Right renal pelvis (tissue), 4 donors: ENCODE measurements at regions not wholly inside any gene's neighbourhood (a gene's known extent, or its start where the extent isn't known, plus 50 kb on each side); places are given as distances from the start of the nearest gene placed in this dataset.
"Not testable (repeated sequence)": the region's sequence is repeated elsewhere in the genome, so short reads cannot be mapped to it uniquely, and the experiment has no call there.

Experiments
- DNase-seq, 4 donors: peaks; one replicate each; pipeline ENCODE4 v3.0.0-alpha.2; 2013; ENCODE audit warnings: low read depth in 4 of 4, low spot score in 3 of 4, missing footprints in 1 of 4

- no peak for DNase-seq
These were observed 83.3 kb upstream of the SIRPA start for GRCh38 chr20:1811621-1812498.

- DNase-seq = no peak
These were observed 84.1 kb upstream of the SIRPA start for GRCh38 chr20:1810926-1811620.

DNA sequence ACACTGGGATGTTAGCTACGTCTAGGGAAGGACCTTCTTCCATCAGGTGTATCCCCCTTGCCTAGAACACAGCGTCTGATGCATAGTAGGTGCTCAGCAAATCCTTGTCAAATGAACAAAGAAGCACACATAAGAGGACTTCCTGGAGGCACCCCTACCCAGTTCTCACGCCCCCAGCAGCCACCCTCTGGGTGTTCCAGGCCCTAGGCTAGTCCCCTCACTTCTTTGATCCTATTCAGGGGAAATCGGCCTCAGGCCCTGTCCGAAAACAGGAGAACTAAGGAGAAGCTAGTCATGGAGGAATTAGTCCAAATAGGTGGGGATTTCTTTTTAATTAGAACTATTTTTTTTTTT lies 84.7 kb upstream of the SIRPA start:
- DNase-seq = no peak

DNA sequence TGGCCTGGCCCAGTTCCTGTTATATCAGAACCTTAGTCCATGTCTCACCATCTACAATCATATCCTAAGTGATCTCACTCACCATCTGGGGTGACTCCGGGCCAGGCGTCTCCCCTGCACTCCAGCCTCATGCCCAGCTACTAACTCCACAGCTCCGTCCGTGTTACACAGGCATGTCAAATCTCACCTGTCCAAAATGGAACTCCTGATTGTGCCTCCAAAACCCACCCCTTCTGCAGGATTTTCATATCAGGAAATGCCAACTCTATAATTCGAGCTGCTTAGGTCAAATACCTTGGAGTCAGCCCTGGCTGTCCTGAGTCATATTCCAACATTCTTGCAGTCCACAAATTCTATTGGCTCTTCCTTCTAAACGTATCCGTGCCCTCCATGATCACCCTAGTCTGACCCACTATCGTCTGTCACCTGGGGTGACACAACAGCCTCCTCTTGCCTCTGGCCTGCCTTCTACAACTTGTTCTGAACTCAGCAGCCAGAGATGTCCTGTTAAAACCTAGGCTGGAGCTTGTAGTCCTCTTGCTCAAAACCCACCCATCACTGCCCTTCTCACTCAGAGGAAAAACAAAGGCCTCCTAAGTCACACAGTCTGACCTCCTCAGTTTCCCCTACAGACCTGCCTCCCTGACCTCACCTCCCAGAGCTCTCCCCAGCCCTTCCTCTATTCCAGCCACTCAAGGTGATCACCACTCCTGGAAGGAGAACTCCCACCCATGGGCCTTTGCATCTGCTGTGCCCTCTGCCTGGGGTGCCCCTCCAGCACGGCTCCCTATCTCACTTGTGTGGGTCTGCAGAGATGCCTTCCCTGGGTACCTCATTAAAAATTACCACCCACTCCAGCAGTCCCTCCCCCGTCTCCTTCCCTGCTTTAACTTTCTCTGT lies 85.3 kb upstream of the SIRPA start:
- no peak for DNase-seq

GRCh38 chr20:1809131-1809572 lies 86.1 kb upstream of the SIRPA start:
- no peak for DNase-seq

DNA sequence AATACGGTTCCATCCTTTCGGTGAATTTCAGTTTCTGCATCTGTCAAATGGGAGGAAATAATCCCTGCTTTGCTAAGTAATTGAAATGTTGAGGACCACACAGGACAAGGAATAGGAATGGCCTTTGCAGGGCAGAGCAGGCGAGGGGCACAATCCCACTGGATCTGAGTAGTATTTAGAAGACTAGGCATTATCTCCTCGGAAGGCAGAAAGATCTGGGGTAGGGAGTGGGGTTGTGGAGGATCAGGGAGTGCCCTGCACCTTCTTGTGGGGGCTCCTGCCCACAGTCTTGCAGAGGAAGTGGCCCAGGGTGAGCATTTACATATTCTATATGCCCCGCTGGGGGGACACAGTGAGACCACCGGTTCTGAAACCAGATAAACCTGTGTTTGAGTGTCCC lies 87.1 kb upstream of the SIRPA start:
- DNase-seq = no peak

GRCh38 chr20:1807394-1807793 lies 87.8 kb upstream of the SIRPA start:
- DNase-seq = no peak

DNA sequence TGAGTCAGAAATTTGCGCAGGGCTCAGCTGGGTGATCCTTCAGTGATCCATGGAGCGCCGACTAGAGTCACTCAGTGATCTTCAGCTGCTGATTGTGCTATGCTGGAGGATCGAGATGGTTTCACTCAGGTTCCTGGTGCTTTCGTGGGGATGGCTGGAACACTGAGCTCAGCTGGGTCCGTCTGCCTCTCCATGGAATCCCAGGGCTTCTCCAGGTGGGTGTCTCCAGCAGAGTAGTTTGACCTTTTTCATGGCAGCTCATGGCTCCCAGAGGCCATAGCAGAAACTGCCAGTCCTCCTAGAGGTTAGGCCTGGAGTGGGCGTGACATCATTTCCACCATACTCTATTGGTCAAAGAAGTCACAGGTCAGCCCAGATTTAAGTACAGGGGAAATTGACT lies 88.8 kb upstream of the SIRPA start:
- DNase-seq = no peak

DNA sequence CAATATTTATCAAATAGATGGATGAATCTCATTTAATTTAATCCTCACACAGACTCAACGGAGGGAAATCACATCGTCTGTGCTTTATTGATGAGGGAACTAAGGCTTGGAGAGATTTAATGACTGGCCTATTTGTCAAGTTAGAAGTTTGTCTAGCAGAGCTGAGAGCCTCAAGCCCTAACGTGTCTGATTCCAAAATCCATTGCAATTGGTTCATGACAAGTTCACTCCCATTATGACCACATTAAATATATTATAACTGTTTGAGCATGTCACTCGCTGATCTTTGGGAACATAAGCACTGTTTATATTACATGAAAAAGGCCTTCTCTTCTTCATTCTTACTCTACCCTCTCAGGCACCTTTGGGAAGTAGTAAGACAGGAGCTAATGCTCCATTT lies 89.4 kb upstream of the SIRPA start:
- DNase-seq = no peak

DNA sequence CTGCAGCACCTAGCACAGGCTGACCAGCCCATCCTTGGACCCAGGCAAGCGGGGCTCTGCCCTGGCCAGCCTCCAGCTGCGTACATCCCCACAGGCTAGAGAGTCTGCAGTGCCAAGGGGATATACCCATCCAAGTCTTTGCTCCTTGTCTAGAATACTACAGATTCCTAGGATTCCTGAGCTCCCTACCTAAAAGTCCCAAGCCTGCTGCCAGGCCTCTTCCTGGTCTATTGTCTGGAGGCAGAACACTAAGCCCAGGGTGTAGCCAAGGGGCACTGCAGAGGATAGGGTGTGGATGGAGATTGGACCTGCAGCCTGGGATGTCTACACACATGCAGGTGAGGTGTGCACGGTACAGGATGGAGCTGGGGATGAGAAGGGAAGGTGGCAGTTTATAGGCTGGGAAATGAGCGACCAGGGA lies 90.0 kb upstream of the SIRPA start:
- DNase-seq = no peak

- DNase-seq = no peak
These were observed 90.7 kb upstream of the SIRPA start for GRCh38 chr20:1804554-1804956.

- no peak for DNase-seq
These were observed 91.2 kb upstream of the SIRPA start for GRCh38 chr20:1803932-1804501.

GRCh38 chr20:1803061-1803931 lies 91.9 kb upstream of the SIRPA start:
- DNase-seq = peak in 2 of 4 donors; percentile 43 to 56

GRCh38 chr20:1802385-1803060 lies 92.7 kb upstream of the SIRPA start:
- DNase-seq = peak in 2 of 4 donors; percentile 45 to 49

DNA sequence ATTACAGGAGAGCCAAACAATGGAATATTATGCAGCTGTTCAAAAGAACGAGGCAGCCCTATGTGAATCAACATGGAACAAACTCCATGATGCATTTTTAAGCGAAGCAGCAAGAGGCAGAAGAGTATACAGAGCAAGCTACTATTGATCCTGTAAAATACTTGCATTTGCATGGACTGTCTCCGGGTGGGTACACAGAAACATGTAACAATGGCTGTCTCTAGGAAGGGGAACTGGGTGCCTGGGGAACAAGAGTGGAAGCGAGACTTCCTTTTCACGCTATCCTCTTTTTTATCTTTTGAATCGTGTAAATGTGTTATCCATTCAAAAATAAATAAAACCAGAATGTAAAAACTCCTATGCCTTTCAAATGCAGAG lies 93.3 kb upstream of the SIRPA start:
- DNase-seq = no peak

GRCh38 chr20:1801225-1801928 lies 93.8 kb upstream of the SIRPA start:
- no peak for DNase-seq

- DNase-seq = no peak
These were observed 94.4 kb upstream of the SIRPA start for GRCh38 chr20:1800777-1801176.

DNA sequence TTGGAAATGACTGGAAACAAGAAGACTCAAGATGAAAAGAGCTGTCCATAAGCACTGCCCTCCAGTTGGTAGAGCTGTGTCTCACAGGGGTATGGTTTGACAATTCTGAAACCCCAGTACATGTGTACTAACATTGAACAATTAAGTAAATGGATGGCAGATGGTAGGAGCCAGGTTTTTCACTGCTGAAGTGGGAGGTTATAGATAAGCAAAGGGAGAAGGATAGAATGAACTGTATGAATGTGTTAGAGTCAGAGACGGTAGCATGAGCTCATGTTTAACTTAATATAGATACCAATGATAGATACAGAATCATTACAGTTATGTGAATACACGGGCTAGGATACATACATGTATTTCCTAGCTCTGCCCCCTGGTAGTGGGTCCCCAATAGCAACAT lies 95.0 kb upstream of the SIRPA start:
- no peak for DNase-seq

GRCh38 chr20:1799746-1800145 lies 95.5 kb upstream of the SIRPA start:
- not testable (repeated sequence) for DNase-seq
